Upper lobe of left lung (tissue), 4 donors: ENCODE measurements at regions not wholly inside any gene's neighbourhood (a gene's known extent, or its start where the extent isn't known, plus 50 kb on each side); places are given as distances from the start of the nearest gene placed in this dataset.

Source experiments
- CTCF ChIP-seq, 6 experiments: fragments of 450-650 bp in 4 of 6; fragments of 200-600 bp in 2 of 6; sonication (generic) in 2 of 6; IDR thresholded peaks; one replicate each; pipeline ENCODE4 v1.5.1; 2016 to 2019; ENCODE audit warnings: antibody characterized with exemption in 6 of 6
- EP300 ChIP-seq, 4 donors: sonication (generic); formaldehyde crosslinking; IDR thresholded peaks; one replicate each; pipeline ENCODE4 v1.5.1; 2017; ENCODE audit warnings: antibody characterized with exemption in 4 of 4, control low read depth in 2 of 4
- POLR2A ChIP-seq, 4 donors: fragments of 450-650 bp; IDR thresholded peaks; one replicate each; pipeline ENCODE4 v1.5.1; 2016 to 2017; ENCODE audit warnings: antibody characterized with exemption in 4 of 4, mild to moderate bottlenecking in 2 of 4
- POLR2AphosphoS5 ChIP-seq, 2 donors: sonication (generic); formaldehyde crosslinking; IDR thresholded peaks; one replicate each; pipeline ENCODE4 v1.5.1; 2017; ENCODE audit warnings: antibody characterized with exemption in 2 of 2

- TF ChIP-seq POLR2A (IDR thresholded peaks at IDR 0.05) (no peak), CTCF (IDR thresholded peaks at IDR 0.05) (no peak), EP300 (IDR thresholded peaks at IDR 0.05) (no peak), POLR2AphosphoS5 (IDR thresholded peaks at IDR 0.05) (no peak)
Observed at GRCh38 chr5:163964671-163965070, 459.3 kb downstream of the MAT2B start.
